ENCODE measurements at regions not wholly inside any gene's neighbourhood (a gene's known extent, or its start where the extent isn't known, plus 50 kb on each side); places are given as distances from the start of the nearest gene placed in this dataset.
A peak's percentile ranks its signal among the peaks of the same experiment; 100 is the strongest.

GRCh38 chr1:163408262-163408661 is 86.5 kb downstream of the NUF2 start:
- intact Hi-C loops (cut with micrococcal nuclease) = loop anchor here (2.0 kb wide), 1 partner anchor 1379 kb away; no protein-coding TSS in a partner anchor
- FAIRE-seq (no peak), ATAC-seq (no peak), DNase-seq (ENCODE audit: extremely low read depth in 1 of 4, low spot score in 3 of 4) (no peak)
- Histone ChIP-seq H3K36me3 (ENCODE audit: control insufficient read depth, insufficient read depth, low read length) (no peaks in the 10 kb centered on the region), H3K9ac (ENCODE audit: insufficient read depth in 1 of 2, low read depth in 2 of 2, low read length in 2 of 2) (no peak overlapping the region), H3K27me3 (ENCODE audit: control insufficient read depth in 2 of 2, insufficient read depth in 2 of 2, low read length in 2 of 2) (no peaks in the 10 kb centered on the region; a peak in 1 of 5 replicates), H3K79me2 (ENCODE audit: control insufficient read depth, insufficient read depth, low read length) (no peaks in the 10 kb centered on the region), H2AFZ (ENCODE audit: low read depth, low read length) (no peak overlapping the region), H3K9me1 (ENCODE audit: control insufficient read depth, insufficient read depth, low read length) (no peaks in the 10 kb centered on the region), H3K4me3 (no peak overlapping the region), H3K4me2 (ENCODE audit: insufficient read depth, low read length) (no peak overlapping the region), H3K27ac (ENCODE audit: extremely low read depth, low read depth, low read length) (no peak overlapping the region), H3K4me1 (replicated peaks in 1 of 2; ENCODE audit: control insufficient read depth in 2 of 2, insufficient read depth in 2 of 2, low read length in 2 of 2) (peaks cover 0 to 3% of the 10 kb centered on the region in 2 experiments; a peak in 1 of 5 replicates), H4K20me1 (replicated peaks; ENCODE audit: control insufficient read depth, insufficient read depth, low read length) (no peaks in the 10 kb centered on the region), H3K9me3 (replicated peaks; ENCODE audit: control insufficient read depth, insufficient read depth, low read depth, low read length) (no peaks in the 10 kb centered on the region)
- BruUV-seq (replicated peaks) = no TSS peak
- ChIA-PET POLR2A (no interaction called here), CTCF (ENCODE audit: low intra/inter-chr PET ratio) (no interaction called here)
- in situ Hi-C loops (cut with MboI) = loop anchor here (10.0 to 25.0 kb wide), 2 partner anchors 1377 to 1654 kb away; no protein-coding TSS in a partner anchor
- WGBS (ENCODE audit: insufficient coverage, low coverage, missing lambda C conversion rate) = 3% methylated on average over 23 of the region's 24 CpGs
- no peak for TF ChIP-seq RBFOX2 (IDR thresholded peaks at IDR 0.05; ENCODE audit: low read depth, low read length)
- TF ChIP-seq KDM1A (IDR thresholded peaks at IDR 0.05) = peak in 1 of 2 experiments; percentile 58; a peak in 1 of 4 replicates

GRCh38 chr1:163410073-163410999 is 88.6 kb downstream of the NUF2 start:
- peak; percentile 98 for FAIRE-seq
- H3K4me3 ChIP-seq = no peak overlapping the region
- peak; percentile 30 to 72 (median 45) for DNase-seq (ENCODE audit: extremely low read depth in 1 of 4, low spot score in 3 of 4)
- H4K20me1 ChIP-seq (replicated peaks; ENCODE audit: control insufficient read depth, insufficient read depth, low read length) = no peaks in the 10 kb centered on the region
- in situ Hi-C loops (cut with MboI) = loop anchor here (10.0 to 25.0 kb wide), 2 partner anchors 1204 to 1652 kb away; no protein-coding TSS in a partner anchor
- H3K27ac ChIP-seq (ENCODE audit: extremely low read depth, low read depth, low read length) = no peak overlapping the region
- ChIA-PET POLR2A (no interaction called here), CTCF (ENCODE audit: low intra/inter-chr PET ratio) (interaction anchor here (0.7 to 1.4 kb wide), 3 partner anchors 1377 to 1703 kb away, joined by 4 to 5 read pairs (median 4); no protein-coding TSS in a partner anchor)
- no peaks in the 10 kb centered on the region for H3K36me3 ChIP-seq (ENCODE audit: control insufficient read depth, insufficient read depth, low read length)
- H3K9me1 ChIP-seq (ENCODE audit: control insufficient read depth, insufficient read depth, low read length) = no peaks in the 10 kb centered on the region
- H3K4me2 ChIP-seq (ENCODE audit: insufficient read depth, low read length) = no peak overlapping the region
- WGBS (ENCODE audit: insufficient coverage, low coverage, missing lambda C conversion rate) = 1% methylated on average over 10 of the region's 10 CpGs
- H3K9me3 ChIP-seq (replicated peaks; ENCODE audit: control insufficient read depth, insufficient read depth, low read depth, low read length) = no peaks in the 10 kb centered on the region
- peak; percentile 74 for ATAC-seq
- H3K79me2 ChIP-seq (ENCODE audit: control insufficient read depth, insufficient read depth, low read length) = no peaks in the 10 kb centered on the region
- H3K4me1 ChIP-seq (replicated peaks in 1 of 2; ENCODE audit: control insufficient read depth in 2 of 2, insufficient read depth in 2 of 2, low read length in 2 of 2) = peaks cover 0 to 3% of the 10 kb centered on the region in 2 experiments; a peak in 1 of 5 replicates
- no peak overlapping the region for H2AFZ ChIP-seq (ENCODE audit: low read depth, low read length)
- BruUV-seq (replicated peaks) = no TSS peak
- no peak overlapping the region for H3K9ac ChIP-seq (ENCODE audit: insufficient read depth in 1 of 2, low read depth in 2 of 2, low read length in 2 of 2)
- intact Hi-C loops (cut with micrococcal nuclease) = loop anchor here (1.0 to 10.0 kb wide), 3 partner anchors 1207 to 1734 kb away; no protein-coding TSS in a partner anchor
- no peaks in the 10 kb centered on the region; a peak in 1 of 5 replicates for H3K27me3 ChIP-seq (ENCODE audit: control insufficient read depth in 2 of 2, insufficient read depth in 2 of 2, low read length in 2 of 2)
- no peak for TF ChIP-seq ASH1L (IDR thresholded peaks at IDR 0.05; ENCODE audit: borderline replicate concordance, low read depth, partially characterized antibody)
- TF ChIP-seq, protein P1, sequence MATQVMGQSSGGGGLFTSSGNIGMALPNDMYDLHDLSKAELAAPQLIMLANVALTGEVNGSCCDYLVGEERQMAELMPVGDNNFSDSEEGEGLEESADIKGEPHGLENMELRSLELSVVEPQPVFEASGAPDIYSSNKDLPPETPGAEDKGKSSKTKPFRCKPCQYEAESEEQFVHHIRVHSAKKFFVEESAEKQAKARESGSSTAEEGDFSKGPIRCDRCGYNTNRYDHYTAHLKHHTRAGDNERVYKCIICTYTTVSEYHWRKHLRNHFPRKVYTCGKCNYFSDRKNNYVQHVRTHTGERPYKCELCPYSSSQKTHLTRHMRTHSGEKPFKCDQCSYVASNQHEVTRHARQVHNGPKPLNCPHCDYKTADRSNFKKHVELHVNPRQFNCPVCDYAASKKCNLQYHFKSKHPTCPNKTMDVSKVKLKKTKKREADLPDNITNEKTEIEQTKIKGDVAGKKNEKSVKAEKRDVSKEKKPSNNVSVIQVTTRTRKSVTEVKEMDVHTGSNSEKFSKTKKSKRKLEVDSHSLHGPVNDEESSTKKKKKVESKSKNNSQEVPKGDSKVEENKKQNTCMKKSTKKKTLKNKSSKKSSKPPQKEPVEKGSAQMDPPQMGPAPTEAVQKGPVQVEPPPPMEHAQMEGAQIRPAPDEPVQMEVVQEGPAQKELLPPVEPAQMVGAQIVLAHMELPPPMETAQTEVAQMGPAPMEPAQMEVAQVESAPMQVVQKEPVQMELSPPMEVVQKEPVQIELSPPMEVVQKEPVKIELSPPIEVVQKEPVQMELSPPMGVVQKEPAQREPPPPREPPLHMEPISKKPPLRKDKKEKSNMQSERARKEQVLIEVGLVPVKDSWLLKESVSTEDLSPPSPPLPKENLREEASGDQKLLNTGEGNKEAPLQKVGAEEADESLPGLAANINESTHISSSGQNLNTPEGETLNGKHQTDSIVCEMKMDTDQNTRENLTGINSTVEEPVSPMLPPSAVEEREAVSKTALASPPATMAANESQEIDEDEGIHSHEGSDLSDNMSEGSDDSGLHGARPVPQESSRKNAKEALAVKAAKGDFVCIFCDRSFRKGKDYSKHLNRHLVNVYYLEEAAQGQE (IDR thresholded peaks at IDR 0.05; ENCODE audit: borderline replicate concordance) = peak; percentile 64; the same call in 1 of the 2 replicates
- TF ChIP-seq, protein P1 (CRISPR knock-in tag; IDR thresholded peaks at IDR 0.05; ENCODE audit: low read depth) = no peak

Data from K562 (cell line).